ENCODE measurements at regions not wholly inside any gene's neighbourhood (a gene's known extent, or its start where the extent isn't known, plus 50 kb on each side); places are given as distances from the start of the nearest gene placed in this dataset.

GRCh38 chr11:129308241-129308865 is 67.3 kb upstream of the BARX2 start:
- H2AFZ ChIP-seq (ENCODE audit: low read length) = no peak overlapping the region
- H4K20me1 ChIP-seq (ENCODE audit: insufficient read depth, low read length) = no peaks in the 10 kb centered on the region
- TF ChIP-seq MEIS1 (CRISPR knock-in tag; IDR thresholded peaks at IDR 0.05; ENCODE audit: borderline replicate concordance) = no peak
- no peak for TF ChIP-seq HNF4A (CRISPR knock-in tag; IDR thresholded peaks at IDR 0.05)
- no peak for TF ChIP-seq ZNF713 (CRISPR knock-in tag; IDR thresholded peaks at IDR 0.05)
- no peak for TF ChIP-seq ATF1 (CRISPR knock-in tag; IDR thresholded peaks at IDR 0.05)
- no peak for TF ChIP-seq ZHX1 (CRISPR knock-in tag; IDR thresholded peaks at IDR 0.05; ENCODE audit: low read depth)
- TF ChIP-seq SALL2 (CRISPR knock-in tag; IDR thresholded peaks at IDR 0.05) = no peak
- TF ChIP-seq PLRG1 (conservative IDR thresholded peaks at IDR 0.05) = no peak
- no peak for TF ChIP-seq PAF1 (CRISPR knock-in tag; IDR thresholded peaks at IDR 0.05)
- TF ChIP-seq STAG1 (CRISPR knock-in tag; IDR thresholded peaks at IDR 0.05) = no peak
- no peak for TF ChIP-seq HBP1 (CRISPR knock-in tag; IDR thresholded peaks at IDR 0.05; ENCODE audit: low read depth)
- TF ChIP-seq ZNF431 (CRISPR knock-in tag; IDR thresholded peaks at IDR 0.05; ENCODE audit: borderline replicate concordance, low read depth) = no peak
- WGBS (ENCODE audit: low lambda C conversion rate) = 11% methylated on average over 8 of the region's 8 CpGs
- ATAC-seq (no peak; the same call in 2 of the 3 replicates), DNase-seq (ENCODE audit: low spot score) (no peak), FAIRE-seq (no peak)
- no peaks in the 10 kb centered on the region for H3K27me3 ChIP-seq (ENCODE audit: control insufficient read depth in 1 of 2, insufficient read depth in 2 of 2, low read length in 2 of 2)
- ChIA-PET CTCF (ENCODE audit: low intra/inter-chr PET ratio, low total read pairs) (no interaction called here), POLR2A (no interaction called here)
- no peak overlapping the region for H3K27ac ChIP-seq (ENCODE audit: extremely low read length, insufficient read depth, low read length)
- no peak overlapping the region; the same call in 1 of the 2 replicates for H3K4me2 ChIP-seq (ENCODE audit: low read depth, low read length)
- BruUV-seq (replicated peaks) = no TSS peak
- no peak overlapping the region for H3K4me3 ChIP-seq (replicated peaks in 1 of 3; ENCODE audit: insufficient read depth in 1 of 3, low read depth in 2 of 3, low read length in 3 of 3)
- H3K9ac ChIP-seq (ENCODE audit: insufficient read depth, low read depth, low read length) = no peak overlapping the region
- no peaks in the 10 kb centered on the region for H3K79me2 ChIP-seq (ENCODE audit: insufficient read depth, low read length)
- intact Hi-C loops (cut with micrococcal nuclease; ENCODE audit: unreplicated experiment) (no loop called here), in situ Hi-C loops (cut with HindIII; ENCODE audit: extremely low pct_ligation_motif_present, low pct_unique_long_range_greater_than_20kb) (no loop called here)
- 0 out of 2 replicates have a peak, but pooled peaks cover 9% of the 10 kb centered on the region for H3K4me1 ChIP-seq (ENCODE audit: insufficient read depth, low read length)
- H3K36me3 ChIP-seq (replicated peaks in 1 of 2; ENCODE audit: control insufficient read depth in 1 of 2, insufficient read depth in 2 of 2, low read length in 2 of 2) = no peaks in the 10 kb centered on the region
- no peaks in the 10 kb centered on the region for H3K9me3 ChIP-seq (ENCODE audit: low read length)

Measured in HepG2 (cell line).